Activated CD4-positive, alpha-beta T cell treated with anti-CD3 and anti-CD28 coated beads, Interleukin-2, amount 10 ng/mL, durations not matched to agents 24 days and 14 days (primary cell): ENCODE measurements at regions not wholly inside any gene's neighbourhood (a gene's known extent, or its start where the extent isn't known, plus 50 kb on each side); places are given as distances from the start of the nearest gene placed in this dataset.

ENCODE experiments used
- DNase-seq: peaks from one replicate; pipeline ENCODE4 v3.0.0; 2022
- H3K27ac Mint-ChIP-seq: one replicate; pipeline ENCODE4 v1.8.0; 2022; ENCODE audit warnings: mild to moderate bottlenecking, mixed read lengths
- H3K27me3 Mint-ChIP-seq: one replicate; pipeline ENCODE4 v1.8.0; 2022; ENCODE audit warnings: mixed read lengths
- H3K36me3 Mint-ChIP-seq: one replicate; pipeline ENCODE4 v1.8.0; 2022; ENCODE audit warnings: low read depth, mild to moderate bottlenecking, mixed read lengths
- H3K4me1 Mint-ChIP-seq: one replicate; pipeline ENCODE4 v1.8.0; 2021; ENCODE audit warnings: mixed read lengths
- H3K4me3 Mint-ChIP-seq: one replicate; pipeline ENCODE4 v1.8.0; 2022; ENCODE audit warnings: mild to moderate bottlenecking, moderate library complexity, mixed read lengths
- H3K9me3 Mint-ChIP-seq: one replicate; pipeline ENCODE4 v1.8.0; 2021; ENCODE audit warnings: mixed read lengths
- intact Hi-C: fragments of 100-400 bp; cut with micrococcal nuclease; formaldehyde crosslinking; loops from one replicate; pipeline ENCODE4 v1.15.1; 2023

GRCh38 chr2:134097740-134098139 lies 156.1 kb upstream of the MGAT5 start:
- H3K27me3 Mint-ChIP-seq = peaks cover 16% of the 10 kb centered on the region
- H3K9me3 Mint-ChIP-seq = peaks cover 7% of the 10 kb centered on the region
- no peaks in the 10 kb centered on the region for H3K4me1 Mint-ChIP-seq
- no peak overlapping the region for H3K4me3 Mint-ChIP-seq
- H3K27ac Mint-ChIP-seq = no peak overlapping the region
- intact Hi-C loops = no loop called here
- no peak for DNase-seq
- no peaks in the 10 kb centered on the region for H3K36me3 Mint-ChIP-seq

DNA sequence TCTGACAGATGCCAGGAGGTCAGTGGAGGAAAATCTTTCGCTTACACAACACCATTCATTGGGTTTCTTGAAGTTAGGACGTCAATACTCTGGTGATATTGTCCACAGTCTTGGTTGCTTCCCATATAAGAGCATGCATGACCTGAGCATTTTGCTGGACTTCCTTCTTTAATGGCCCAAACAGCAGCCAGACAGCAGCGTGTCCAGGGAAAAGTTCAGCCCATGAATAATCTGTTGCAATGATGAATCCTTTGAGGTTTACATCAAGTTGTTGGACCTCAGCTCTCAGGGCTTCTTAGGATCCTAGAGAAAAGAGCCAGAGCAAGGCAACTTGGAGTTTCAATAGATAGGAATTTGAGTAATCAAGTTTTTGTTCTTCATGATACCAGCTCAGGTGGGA lies 155.6 kb upstream of the MGAT5 start:
- intact Hi-C loops = no loop called here
- H3K4me1 Mint-ChIP-seq = no peaks in the 10 kb centered on the region
- H3K4me3 Mint-ChIP-seq = no peak overlapping the region

DNA sequence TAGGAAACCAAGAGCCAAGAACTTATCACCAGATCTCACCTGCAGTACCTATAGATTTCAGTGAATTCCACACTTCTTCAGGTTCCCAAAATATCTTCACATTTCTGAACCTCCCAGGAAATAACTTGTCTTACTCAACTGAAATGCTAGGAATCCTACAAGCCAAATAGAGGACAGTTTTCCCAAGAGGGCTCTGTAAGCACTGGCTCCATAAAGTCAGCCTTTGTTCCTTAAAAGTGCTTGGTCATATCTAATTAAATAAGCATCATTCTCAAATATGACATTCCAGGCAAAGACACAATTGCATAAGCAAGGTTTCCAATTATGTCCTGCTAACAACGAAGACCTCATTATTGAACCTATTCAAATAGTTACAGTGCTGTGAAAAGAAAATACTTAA lies 154.6 kb upstream of the MGAT5 start:
- DNase-seq = no peak
- H3K27ac Mint-ChIP-seq = no peak overlapping the region
- intact Hi-C loops = no loop called here

More for the DNA sequence above, 155.6 kb upstream of the MGAT5 start:
- Mint-ChIP-seq H3K27me3 (peaks cover 16% of the 10 kb centered on the region), H3K36me3 (no peaks in the 10 kb centered on the region), H3K27ac (no peak overlapping the region), H3K9me3 (peaks cover 7% of the 10 kb centered on the region)
- no peak for DNase-seq

DNA sequence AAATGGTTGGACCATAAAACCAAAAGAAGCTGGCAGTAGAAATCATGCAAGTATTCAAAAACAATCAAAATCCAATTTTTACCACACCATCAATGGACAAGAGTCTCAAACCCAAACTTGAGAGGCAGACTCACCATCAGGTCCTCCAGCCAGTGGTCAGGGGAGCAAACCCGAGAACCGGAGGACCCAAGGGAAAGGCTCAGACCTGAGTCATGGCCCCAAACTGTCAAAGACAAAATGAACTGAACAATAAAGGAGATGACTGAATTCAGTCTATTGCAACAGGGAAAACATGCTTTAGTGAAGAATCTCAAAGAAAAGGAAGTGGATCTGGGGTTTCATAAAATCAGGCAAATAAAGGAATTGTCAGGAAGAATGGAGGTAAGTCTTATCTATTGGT lies 150.7 kb upstream of the MGAT5 start:
- Mint-ChIP-seq H3K27me3 (peaks cover 13% of the 10 kb centered on the region), H3K36me3 (no peaks in the 10 kb centered on the region), H3K9me3 (peaks cover 6% of the 10 kb centered on the region), H3K27ac (no peak overlapping the region), H3K4me1 (peaks cover 11% of the 10 kb centered on the region), H3K4me3 (no peak overlapping the region)
- DNase-seq = no peak
- intact Hi-C loops = no loop called here

More for the DNA sequence above, 154.6 kb upstream of the MGAT5 start:
- Mint-ChIP-seq H3K36me3 (no peaks in the 10 kb centered on the region), H3K4me3 (no peak overlapping the region), H3K4me1 (peaks cover 2% of the 10 kb centered on the region), H3K27me3 (peaks cover 16% of the 10 kb centered on the region), H3K9me3 (peaks cover 7% of the 10 kb centered on the region)

- intact Hi-C loops = no loop called here
- DNase-seq = no peak
- H3K27ac Mint-ChIP-seq = no peak overlapping the region
Observed at GRCh38 chr2:134104754-134105153, 149.1 kb upstream of the MGAT5 start.

DNA sequence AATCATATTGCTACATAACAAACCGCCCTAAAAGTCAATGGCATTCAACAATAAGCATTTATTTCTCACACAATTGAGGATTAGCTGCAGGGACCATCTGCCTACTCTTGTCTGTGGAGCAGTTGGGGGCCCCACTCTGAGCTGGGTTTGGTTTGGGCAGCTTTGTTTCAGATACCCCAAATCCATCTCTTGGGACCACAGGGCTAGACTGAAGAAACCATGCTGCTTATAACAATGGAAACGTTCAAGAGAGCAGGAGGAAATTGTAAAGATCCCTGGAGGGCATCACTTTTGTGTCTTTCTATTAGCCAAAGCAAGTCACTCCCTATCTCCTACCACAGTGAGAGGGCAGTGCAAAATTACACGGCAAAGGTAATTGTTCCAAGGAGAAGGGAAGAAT lies 146.5 kb upstream of the MGAT5 start:
- Mint-ChIP-seq H3K27me3 (peaks cover 5% of the 10 kb centered on the region), H3K4me1 (peaks cover 11% of the 10 kb centered on the region), H3K4me3 (no peak overlapping the region), H3K36me3 (no peaks in the 10 kb centered on the region), H3K27ac (no peak overlapping the region), H3K9me3 (peaks cover 6% of the 10 kb centered on the region)
- no peak for DNase-seq
- intact Hi-C loops = no loop called here

More at GRCh38 chr2:134104754-134105153, 149.1 kb upstream of the MGAT5 start:
- Mint-ChIP-seq H3K27me3 (peaks cover 3% of the 10 kb centered on the region), H3K4me1 (peaks cover 11% of the 10 kb centered on the region), H3K9me3 (peaks cover 6% of the 10 kb centered on the region), H3K4me3 (no peak overlapping the region), H3K36me3 (no peaks in the 10 kb centered on the region)

GRCh38 chr2:134108113-134108512 lies 145.8 kb upstream of the MGAT5 start:
- peaks cover 6% of the 10 kb centered on the region for H3K27me3 Mint-ChIP-seq
- peaks cover 6% of the 10 kb centered on the region for H3K9me3 Mint-ChIP-seq
- H3K36me3 Mint-ChIP-seq = no peaks in the 10 kb centered on the region
- intact Hi-C loops = no loop called here
- H3K4me3 Mint-ChIP-seq = no peak overlapping the region
- no peak for DNase-seq
- H3K27ac Mint-ChIP-seq = no peak overlapping the region
- peaks cover 11% of the 10 kb centered on the region for H3K4me1 Mint-ChIP-seq

GRCh38 chr2:134109246-134109645 lies 144.6 kb upstream of the MGAT5 start:
- DNase-seq = no peak
- H3K36me3 Mint-ChIP-seq = no peaks in the 10 kb centered on the region
- no peak overlapping the region for H3K4me3 Mint-ChIP-seq
- H3K27ac Mint-ChIP-seq = no peak overlapping the region
- peaks cover 6% of the 10 kb centered on the region for H3K9me3 Mint-ChIP-seq
- peaks cover 9% of the 10 kb centered on the region for H3K4me1 Mint-ChIP-seq
- peaks cover 14% of the 10 kb centered on the region for H3K27me3 Mint-ChIP-seq
- intact Hi-C loops = no loop called here

GRCh38 chr2:134109725-134110124 lies 144.1 kb upstream of the MGAT5 start:
- Mint-ChIP-seq H3K27ac (no peak overlapping the region), H3K4me1 (peaks cover 5% of the 10 kb centered on the region), H3K4me3 (no peak overlapping the region), H3K27me3 (peaks cover 14% of the 10 kb centered on the region), H3K36me3 (no peaks in the 10 kb centered on the region), H3K9me3 (peaks cover 6% of the 10 kb centered on the region)
- DNase-seq = no peak
- intact Hi-C loops = loop anchor here (10.0 kb wide), 1 partner anchor 225 kb away; no protein-coding TSS in a partner anchor

DNA sequence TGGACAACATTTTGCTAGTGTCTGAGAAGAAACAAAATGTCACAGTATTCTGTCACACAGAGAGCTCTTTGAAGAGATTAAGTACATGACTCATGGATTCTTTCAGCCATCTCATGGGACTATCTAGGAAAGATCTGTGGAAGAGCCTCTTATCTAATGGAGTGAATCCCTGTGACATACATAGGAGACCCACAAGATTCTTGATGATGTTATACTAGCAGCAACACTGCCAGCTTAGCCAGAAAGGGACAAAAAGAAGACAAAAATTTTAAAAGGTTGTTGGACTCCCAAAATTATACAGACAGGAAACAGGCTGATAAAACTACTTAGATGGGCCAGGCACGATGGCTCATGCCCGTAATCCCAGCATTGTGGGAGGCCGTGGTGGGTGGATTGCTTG lies 143.3 kb upstream of the MGAT5 start:
- Mint-ChIP-seq H3K27ac (no peak overlapping the region), H3K27me3 (peaks cover 16% of the 10 kb centered on the region), H3K9me3 (no peaks in the 10 kb centered on the region), H3K4me3 (no peak overlapping the region), H3K4me1 (no peaks in the 10 kb centered on the region), H3K36me3 (no peaks in the 10 kb centered on the region)
- DNase-seq = no peak
- intact Hi-C loops = loop anchor here (10.0 kb wide), 1 partner anchor 226 kb away; no protein-coding TSS in a partner anchor

GRCh38 chr2:134117676-134118075 lies 136.2 kb upstream of the MGAT5 start:
- no peaks in the 10 kb centered on the region for H3K9me3 Mint-ChIP-seq
- H3K27me3 Mint-ChIP-seq = peaks cover 23% of the 10 kb centered on the region
- no peak overlapping the region for H3K27ac Mint-ChIP-seq
- intact Hi-C loops = loop anchor here (1.0 to 10.0 kb wide), 15 partner anchors 10 to 801 kb away; partner anchors contain the start of gene CCNT2
- H3K4me3 Mint-ChIP-seq = no peak overlapping the region
- H3K4me1 Mint-ChIP-seq = peaks cover 25% of the 10 kb centered on the region
- H3K36me3 Mint-ChIP-seq = no peaks in the 10 kb centered on the region
- DNase-seq = no peak

GRCh38 chr2:134118279-134119116 lies 135.4 kb upstream of the MGAT5 start:
- Mint-ChIP-seq H3K4me1 (peaks cover 32% of the 10 kb centered on the region), H3K36me3 (no peaks in the 10 kb centered on the region), H3K27me3 (peaks cover 20% of the 10 kb centered on the region), H3K27ac (no peak overlapping the region), H3K4me3 (peak overlapping the region; percentile 94), H3K9me3 (no peaks in the 10 kb centered on the region)
- DNase-seq = peak; percentile 94
- intact Hi-C loops = loop anchor here (1.0 to 10.0 kb wide), 15 partner anchors 9 to 800 kb away; partner anchors contain the start of gene CCNT2

- Mint-ChIP-seq H3K27me3 (peaks cover 17% of the 10 kb centered on the region), H3K4me3 (peak overlapping the region; percentile 94), H3K9me3 (no peaks in the 10 kb centered on the region), H3K36me3 (no peaks in the 10 kb centered on the region), H3K27ac (peak overlapping the region; percentile 98), H3K4me1 (peaks cover 36% of the 10 kb centered on the region)
- no peak for DNase-seq
- intact Hi-C loops = loop anchor here (2.0 to 10.0 kb wide), 5 partner anchors 52 to 800 kb away; partner anchors contain the start of gene CCNT2
Observed at GRCh38 chr2:134119117-134119712, 134.7 kb upstream of the MGAT5 start.
